Colonic mucosa (tissue), 4 donors: ENCODE measurements at regions not wholly inside any gene's neighbourhood (a gene's known extent, or its start where the extent isn't known, plus 50 kb on each side); places are given as distances from the start of the nearest gene placed in this dataset.

Experiments used
- DNase-seq: peaks from one replicate; pipeline ENCODE4 v3.0.0-alpha.2; 2020
- H3K27ac ChIP-seq: fragments of 200-600 bp; one replicate; pipeline ENCODE4 v1.8.0; 2021
- H3K27me3 ChIP-seq: fragments of 200-600 bp; one replicate; pipeline ENCODE4 v1.8.0; 2021
- H3K36me3 ChIP-seq: fragments of 200-600 bp; one replicate; pipeline ENCODE4 v1.8.0; 2021
- H3K4me1 ChIP-seq: fragments of 200-600 bp; one replicate; pipeline ENCODE4 v1.8.0; 2021; ENCODE audit warnings: mild to moderate bottlenecking
- H3K4me3 ChIP-seq: fragments of 200-600 bp; one replicate; pipeline ENCODE4 v1.8.0; 2021
- H3K9ac ChIP-seq, 2 donors: one replicate each; pipeline ENCODE4 v1.7.0; 2013; ENCODE audit warnings: control low read depth in 2 of 2, low read depth in 2 of 2, low read length in 2 of 2
- H3K9me3 ChIP-seq: fragments of 200-600 bp; one replicate; pipeline ENCODE4 v1.8.0; 2021
- CTCF ChIP-seq: fragments of 200-600 bp; IDR thresholded peaks from one replicate; pipeline ENCODE4 v1.8.0; 2022; ENCODE audit warnings: antibody characterized with exemption, mild to moderate bottlenecking
- intact Hi-C: fragments of 100-400 bp; cut with DNase I; formaldehyde crosslinking; loops from one replicate; pipeline ENCODE4 v1.14.1; 2022
- donor health status: healthy.
- donor health status: DM: no; HTN: no; CAD: no.
- donor health status: DM: no; HTN: no; CAD: no.

GRCh38 chr12:130074661-130075406 is 87.4 kb upstream of the FZD10 start:
- DNase-seq = no peak
- no peaks in the 10 kb centered on the region for H3K9me3 ChIP-seq
- intact Hi-C loops = no loop called here
- no peak overlapping the region for H3K4me3 ChIP-seq
- no peak for TF ChIP-seq CTCF
- H3K27me3 ChIP-seq = no peaks in the 10 kb centered on the region
- H3K9ac ChIP-seq = no peak overlapping the region
- H3K27ac ChIP-seq = no peak overlapping the region
- no peaks in the 10 kb centered on the region for H3K36me3 ChIP-seq
- no peaks in the 10 kb centered on the region for H3K4me1 ChIP-seq

- no peak for TF ChIP-seq CTCF
- intact Hi-C loops = no loop called here
- Histone ChIP-seq H3K9ac (no peak overlapping the region), H3K27me3 (no peaks in the 10 kb centered on the region), H3K27ac (no peak overlapping the region), H3K9me3 (no peaks in the 10 kb centered on the region), H3K36me3 (no peaks in the 10 kb centered on the region), H3K4me1 (no peaks in the 10 kb centered on the region), H3K4me3 (no peak overlapping the region)
- DNase-seq = no peak
These were observed 86.7 kb upstream of the FZD10 start for GRCh38 chr12:130075497-130076076.

GRCh38 chr12:130076126-130076525 is 86.1 kb upstream of the FZD10 start:
- H3K27me3 ChIP-seq = no peaks in the 10 kb centered on the region
- H3K9me3 ChIP-seq = no peaks in the 10 kb centered on the region
- H3K36me3 ChIP-seq = no peaks in the 10 kb centered on the region
- no peak overlapping the region for H3K9ac ChIP-seq
- H3K27ac ChIP-seq = no peak overlapping the region
- no peak overlapping the region for H3K4me3 ChIP-seq
- no peak for TF ChIP-seq CTCF
- intact Hi-C loops = no loop called here
- H3K4me1 ChIP-seq = no peaks in the 10 kb centered on the region
- DNase-seq = no peak

GRCh38 chr12:130076752-130077151 is 85.5 kb upstream of the FZD10 start:
- no peak overlapping the region for H3K27ac ChIP-seq
- H3K27me3 ChIP-seq = no peaks in the 10 kb centered on the region
- H3K9me3 ChIP-seq = no peaks in the 10 kb centered on the region
- H3K36me3 ChIP-seq = no peaks in the 10 kb centered on the region
- H3K4me3 ChIP-seq = no peak overlapping the region
- DNase-seq = no peak
- H3K4me1 ChIP-seq = no peaks in the 10 kb centered on the region
- TF ChIP-seq CTCF = no peak
- intact Hi-C loops = no loop called here
- no peak overlapping the region for H3K9ac ChIP-seq

- Histone ChIP-seq H3K9me3 (no peaks in the 10 kb centered on the region), H3K4me3 (no peak overlapping the region), H3K27ac (no peak overlapping the region), H3K4me1 (no peaks in the 10 kb centered on the region), H3K27me3 (no peaks in the 10 kb centered on the region), H3K9ac (no peak overlapping the region), H3K36me3 (no peaks in the 10 kb centered on the region)
- DNase-seq = no peak
- intact Hi-C loops = no loop called here
- TF ChIP-seq CTCF = no peak
These were observed 83.4 kb upstream of the FZD10 start for GRCh38 chr12:130078852-130079251.
